RPMI7951 (cell line): ENCODE measurements at regions not wholly inside any gene's neighbourhood (a gene's known extent, or its start where the extent isn't known, plus 50 kb on each side); places are given as distances from the start of the nearest gene placed in this dataset.

Source experiments
- DNase-seq: peaks from one replicate; pipeline ENCODE4 v3.0.0-alpha.2; 2012; ENCODE audit warnings: low read depth

DNA sequence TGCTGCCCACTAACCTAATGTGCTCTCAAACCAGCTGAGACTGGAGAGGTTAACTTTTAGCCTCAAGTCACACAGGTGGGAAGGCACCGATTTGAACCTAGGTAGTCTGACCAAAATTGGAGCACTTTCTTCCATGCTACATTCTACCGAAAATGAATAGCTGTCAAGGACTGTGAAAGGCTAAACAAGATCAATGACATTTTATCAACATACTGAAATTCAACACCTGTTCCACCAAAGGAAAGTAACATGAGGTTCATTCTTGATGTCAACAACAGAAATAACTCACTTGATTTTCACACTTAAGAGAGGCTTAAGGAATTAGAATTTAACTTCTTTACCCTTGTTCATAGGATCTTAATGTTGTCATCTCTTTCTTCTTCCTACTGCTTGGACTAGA is 284.4 kb upstream of the MON1B start:
- DNase-seq = no peak

DNA sequence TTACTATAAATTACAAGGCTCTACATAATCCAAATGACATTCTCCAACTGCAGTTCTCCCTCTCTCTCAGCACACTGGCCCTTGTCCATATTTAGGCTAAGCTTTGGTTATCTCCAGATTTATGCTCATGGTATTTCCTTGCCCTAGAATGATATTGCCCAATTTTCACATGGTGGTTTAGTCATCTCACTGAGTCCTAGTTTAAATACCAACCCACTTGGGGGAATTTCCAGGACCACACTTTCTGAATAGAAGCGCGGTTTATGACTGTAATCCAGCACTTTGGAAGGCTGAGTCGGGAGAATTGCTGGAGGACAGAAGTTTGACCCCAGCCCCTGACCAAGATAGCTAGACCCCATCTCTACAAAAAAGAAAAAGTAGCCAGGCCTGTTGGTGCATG is 280.1 kb upstream of the MON1B start:
- DNase-seq = peak; percentile 96

- DNase-seq = peak; percentile 82
Observed at GRCh38 chr16:76913046-76913445, 277.9 kb upstream of the MON1B start.

GRCh38 chr16:76926042-76926441 is 264.9 kb upstream of the MON1B start:
- DNase-seq = no peak

DNA sequence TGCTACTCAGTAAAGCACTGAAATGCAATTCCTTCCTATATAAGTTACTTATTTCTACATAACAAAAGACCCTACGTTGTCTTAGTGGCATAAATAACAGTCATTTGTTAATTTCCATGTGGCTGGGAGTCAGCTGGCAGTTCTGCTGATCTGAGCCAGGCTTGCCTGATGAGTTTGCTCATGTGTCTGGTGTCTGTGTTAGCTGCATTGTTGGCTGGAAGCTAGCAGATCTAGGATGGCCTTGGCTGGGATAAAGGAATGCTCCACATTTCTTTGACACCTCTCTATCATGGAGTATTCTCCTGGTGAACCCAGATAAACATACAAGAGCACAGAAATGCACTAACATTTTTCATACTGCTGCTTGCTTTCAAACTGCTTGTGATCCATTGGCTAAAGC is 264.4 kb upstream of the MON1B start:
- no peak for DNase-seq

GRCh38 chr16:76931186-76931585 is 259.8 kb upstream of the MON1B start:
- peak; percentile 47 for DNase-seq

DNA sequence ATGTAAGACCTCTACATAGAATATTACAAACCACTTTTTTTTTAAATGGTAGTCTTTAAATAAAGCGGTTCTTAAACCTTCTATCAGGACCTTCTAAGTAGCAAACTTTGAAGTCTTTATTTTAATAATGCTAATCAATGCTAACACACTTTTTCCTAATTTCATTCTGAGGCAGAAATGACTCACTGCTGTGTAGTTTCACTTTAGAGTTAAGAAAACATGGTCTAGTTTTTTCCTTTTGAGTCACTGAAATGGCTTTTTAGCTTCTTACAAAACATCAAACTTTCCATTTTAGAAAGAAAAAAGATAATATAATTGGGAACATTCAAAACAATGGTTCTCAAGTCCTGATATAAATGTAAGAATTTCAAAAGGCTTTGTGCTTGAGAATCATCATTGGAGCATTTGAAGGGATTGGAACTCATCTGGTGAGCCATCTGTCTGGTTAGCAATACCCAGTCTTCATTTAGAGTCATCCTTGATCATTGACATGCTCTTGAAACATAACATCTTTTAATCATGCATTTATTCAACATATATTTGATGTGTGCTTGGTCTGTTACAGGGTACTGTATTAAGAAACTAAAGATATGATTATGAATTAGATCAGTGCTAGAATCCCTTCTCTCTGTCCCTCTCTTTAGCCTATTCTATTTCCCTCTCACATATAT is 258.3 kb upstream of the MON1B start:
- peak; percentile 37 for DNase-seq

DNA sequence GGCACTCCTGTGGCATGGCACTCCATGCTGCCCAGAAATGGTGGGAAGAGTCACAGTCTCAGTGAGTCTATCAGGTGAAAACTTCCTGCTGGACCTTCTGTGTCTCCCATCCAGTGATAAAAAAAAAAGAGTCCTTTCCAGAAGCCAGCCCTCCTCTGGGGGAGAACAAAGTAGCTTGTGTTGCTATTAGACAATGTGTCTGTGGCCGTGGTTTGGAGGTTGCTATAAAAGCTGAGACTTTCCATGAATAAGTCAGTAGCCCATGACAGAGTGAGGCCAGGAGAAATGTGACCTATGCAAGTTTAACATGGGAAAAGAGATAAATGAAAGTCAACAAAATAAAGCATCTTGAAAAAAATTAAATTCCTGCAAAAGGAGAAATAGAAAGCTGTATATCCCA is 250.7 kb upstream of the MON1B start:
- DNase-seq = no peak

DNA sequence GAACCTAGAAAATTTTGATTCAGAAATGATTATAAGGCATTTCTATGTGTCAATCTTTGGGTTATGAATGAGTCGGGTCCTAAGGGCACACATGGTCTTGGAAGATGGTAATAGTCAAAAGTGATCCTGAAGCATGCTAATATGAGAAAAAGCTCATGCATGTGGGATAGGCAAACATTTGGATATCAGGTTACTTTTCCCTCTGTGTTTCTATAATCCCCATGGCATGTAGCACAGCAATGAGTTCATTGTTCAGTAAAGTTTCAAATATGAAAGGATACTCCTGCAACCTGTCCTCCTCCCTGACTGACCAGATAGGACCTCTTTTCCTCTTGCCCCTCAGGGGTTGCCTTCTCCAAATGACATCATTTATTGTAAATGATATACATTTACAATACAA is 249.9 kb upstream of the MON1B start:
- no peak for DNase-seq

GRCh38 chr16:76942089-76942488 is 248.9 kb upstream of the MON1B start:
- no peak for DNase-seq

DNA sequence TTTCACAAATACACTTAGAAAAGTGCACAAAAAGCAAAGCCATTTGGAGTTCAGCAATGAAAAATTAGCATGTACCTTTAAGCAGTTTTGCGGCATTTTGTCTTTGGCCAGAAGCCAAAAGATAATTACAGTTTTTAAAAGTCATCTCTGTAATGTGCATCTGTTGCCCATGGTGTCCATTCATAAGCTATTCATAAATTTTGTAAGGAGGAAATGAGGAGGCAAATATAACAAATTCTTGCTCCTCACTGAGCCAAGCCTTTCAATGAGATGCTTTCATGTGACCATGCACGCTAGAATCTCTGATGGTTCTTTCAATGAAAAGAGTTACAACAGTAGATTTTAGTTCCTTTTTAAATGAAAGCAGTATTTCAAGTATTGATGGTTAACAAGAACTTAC is 247.1 kb upstream of the MON1B start:
- DNase-seq = peak; percentile 36

DNA sequence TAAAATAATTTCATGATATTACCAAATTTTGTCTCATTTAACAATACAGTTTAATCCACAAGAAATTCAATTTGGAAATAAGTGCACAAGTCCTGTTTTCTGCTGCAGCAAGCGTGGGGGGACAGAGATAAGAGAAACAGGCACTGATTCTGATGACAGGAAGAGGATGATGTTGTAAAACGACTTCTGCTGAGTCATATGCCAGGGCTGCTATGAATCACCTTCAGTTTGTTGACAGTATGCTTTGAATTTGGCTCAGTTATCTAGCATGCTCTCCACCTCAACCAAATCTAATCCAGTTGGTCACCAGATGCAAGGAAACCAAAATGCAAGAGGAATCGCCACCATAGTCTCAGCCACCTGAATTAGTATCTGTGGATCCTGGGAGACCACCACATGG is 244.1 kb upstream of the MON1B start:
- DNase-seq = peak; percentile 96

DNA sequence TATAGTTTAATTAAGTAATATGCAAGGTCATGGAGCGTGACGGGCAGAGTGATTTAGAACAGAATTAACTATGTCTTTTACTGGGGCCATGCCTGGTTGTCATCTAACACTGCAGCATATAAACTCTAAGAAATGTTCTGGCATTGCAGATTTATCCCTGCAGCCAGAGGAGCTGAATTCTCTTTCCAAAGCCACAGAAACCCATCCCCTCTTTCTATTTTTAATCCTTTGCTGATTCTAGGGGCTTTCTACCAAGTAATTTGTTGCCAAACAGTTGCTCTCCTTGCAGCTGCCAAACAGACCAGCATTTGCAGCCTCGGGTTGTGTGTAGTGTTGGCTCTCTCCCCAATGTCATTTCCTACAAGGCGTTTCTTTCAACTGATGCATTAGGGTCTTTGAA is 243.2 kb upstream of the MON1B start:
- DNase-seq = peak; percentile 86

DNA sequence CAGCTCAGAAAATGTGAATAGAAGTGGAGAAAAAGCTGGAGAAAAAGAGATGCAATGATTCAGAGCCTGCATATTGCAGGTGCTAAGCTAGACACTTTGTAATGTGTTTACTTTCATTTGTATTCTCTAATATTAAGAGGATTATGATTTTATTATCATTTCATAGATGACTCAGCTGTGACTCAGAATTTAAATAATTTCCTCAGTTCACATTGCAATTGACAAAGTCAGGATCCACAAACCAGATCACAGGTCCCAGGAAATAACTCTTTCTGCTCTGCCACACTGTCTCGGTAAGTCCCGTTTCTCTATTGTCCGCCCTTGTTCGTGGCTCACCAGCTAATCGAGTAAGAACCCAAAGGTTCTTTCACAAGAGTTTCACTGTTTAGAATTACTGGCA is 235.4 kb upstream of the MON1B start:
- DNase-seq = no peak

- DNase-seq = no peak
Observed at GRCh38 chr16:76956394-76956793, 234.6 kb upstream of the MON1B start.

- DNase-seq = peak; percentile 45
Observed at GRCh38 chr16:76956841-76957240, 234.1 kb upstream of the MON1B start.

GRCh38 chr16:76959166-76959565 is 231.8 kb upstream of the MON1B start:
- peak; percentile 45 for DNase-seq

- no peak for DNase-seq
Observed at GRCh38 chr16:76963614-76964315, 227.2 kb upstream of the MON1B start.

- no peak for DNase-seq
Observed at GRCh38 chr16:76964464-76965154, 226.4 kb upstream of the MON1B start.

DNA sequence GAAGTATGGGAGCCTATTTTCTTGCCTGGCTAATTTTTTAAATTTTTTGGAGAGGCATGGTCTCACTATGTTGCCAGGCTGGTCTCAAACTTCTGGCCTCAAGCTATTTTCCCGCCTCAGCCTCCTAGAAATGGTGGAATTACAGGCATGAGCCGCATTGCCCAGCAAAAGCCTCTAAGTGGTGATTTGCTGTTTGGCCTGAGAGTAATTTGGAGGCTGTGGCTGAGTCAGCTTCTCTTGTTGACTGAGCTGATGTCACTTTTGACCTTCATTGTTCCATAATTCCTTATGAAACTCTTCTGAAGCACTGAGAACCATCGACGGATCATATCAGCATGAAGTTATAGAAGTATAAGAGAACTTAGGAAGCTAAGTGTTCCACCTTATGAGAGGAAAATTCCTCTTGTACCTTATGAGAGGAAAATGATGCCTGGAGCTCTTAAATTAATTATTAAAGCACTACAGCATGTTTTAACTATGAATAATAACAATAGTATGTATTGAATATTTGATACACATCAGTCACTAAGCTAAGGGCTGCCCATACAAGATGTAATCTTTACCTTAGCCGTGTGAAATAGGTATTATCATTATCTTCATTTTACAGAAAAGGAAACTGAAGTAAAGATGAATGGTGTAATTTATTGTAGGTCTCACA is 220.8 kb upstream of the MON1B start:
- DNase-seq = peak; percentile 34

- no peak for DNase-seq
Observed at GRCh38 chr16:76970745-76971099, 220.3 kb upstream of the MON1B start.

- DNase-seq = no peak
Observed at GRCh38 chr16:76976101-76976500, 214.9 kb upstream of the MON1B start.

DNA sequence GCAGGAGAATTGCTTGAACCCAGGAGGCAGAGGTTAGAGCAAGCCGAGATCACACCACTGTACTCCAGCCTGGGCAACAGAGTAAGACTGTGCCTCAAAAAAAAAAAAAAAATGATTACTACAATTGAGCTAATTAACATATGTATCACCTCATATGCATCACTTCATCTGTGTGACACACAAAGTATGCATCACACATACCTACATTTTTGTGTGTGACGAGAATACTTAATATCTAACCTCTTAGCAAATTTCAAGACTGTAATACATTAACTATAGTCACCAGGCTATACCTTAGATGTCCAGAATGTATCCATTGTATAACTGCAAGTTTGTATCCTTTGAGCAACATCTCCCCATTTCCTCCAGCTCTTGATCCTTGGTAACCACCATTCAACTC is 214.2 kb upstream of the MON1B start:
- DNase-seq = no peak
